Kidney glomerular epithelial cell (primary cell): ENCODE measurements at regions not wholly inside any gene's neighbourhood (a gene's known extent, or its start where the extent isn't known, plus 50 kb on each side); places are given as distances from the start of the nearest gene placed in this dataset.

Experiments
- DNase-seq: peaks from one replicate; lab custom pipeline; 2025; lab: John Stamatoyannopoulos, UW

DNA sequence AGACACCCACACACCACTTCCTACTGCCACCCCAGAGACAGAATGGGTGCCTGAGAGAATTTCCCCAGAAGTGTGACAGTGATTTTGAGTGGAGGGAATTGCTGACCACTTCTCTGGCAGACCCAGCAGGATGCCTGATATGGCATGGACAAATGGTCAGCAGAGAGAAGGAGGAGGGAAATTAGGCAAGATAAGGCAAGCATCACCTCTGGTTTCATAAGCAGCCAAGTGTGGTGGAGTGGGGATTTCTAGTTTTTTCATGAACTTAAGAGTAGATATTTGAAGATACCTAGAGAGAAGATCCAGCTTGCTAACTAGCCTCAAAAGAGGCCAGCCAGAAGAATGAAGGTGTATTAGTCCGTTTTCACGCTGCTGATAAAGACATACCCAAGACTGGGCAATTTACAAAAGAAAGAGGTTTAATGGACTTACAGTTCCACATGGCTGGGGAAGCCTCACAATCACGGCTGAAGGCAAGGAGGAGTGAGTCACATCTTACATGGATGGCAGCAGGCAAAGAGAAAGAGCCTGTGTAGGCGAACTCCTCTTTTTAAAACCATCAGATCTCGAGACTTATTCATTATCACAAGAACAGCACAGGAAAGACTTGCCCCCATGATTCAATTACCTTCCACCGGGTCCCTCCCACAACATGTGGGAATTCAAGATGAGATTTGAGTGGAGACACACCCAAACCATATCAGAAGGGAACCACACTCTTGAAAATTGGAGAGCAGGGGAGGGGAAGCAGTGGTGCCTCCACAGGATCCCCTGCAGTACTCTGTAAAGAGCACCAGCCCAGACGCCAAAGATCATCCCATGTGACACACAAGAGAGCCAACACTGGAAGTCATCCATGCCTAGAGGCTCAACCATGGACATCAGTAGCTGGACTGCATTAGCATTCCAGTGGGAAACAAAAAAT lies 64.2 kb downstream of the RBM43 start:
- DNase-seq: no peak

DNA sequence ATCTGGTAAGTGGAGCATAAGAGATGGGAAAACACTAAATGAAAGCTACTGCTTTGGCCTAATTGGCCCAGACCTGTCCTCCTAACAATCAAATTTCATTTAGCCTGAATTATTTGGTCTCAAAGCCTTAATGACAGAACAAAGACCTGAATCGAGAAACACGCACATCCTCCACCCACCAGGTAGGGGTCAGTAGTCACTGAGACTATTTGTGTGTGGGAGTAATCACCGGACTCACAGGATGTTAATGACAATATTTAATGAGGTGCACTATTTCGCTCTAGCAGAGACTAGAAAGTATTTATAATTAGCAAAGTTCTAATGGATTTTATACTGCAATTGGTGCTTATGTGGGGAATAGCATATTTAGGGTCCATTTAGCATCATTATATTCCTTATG lies 68.1 kb downstream of the RBM43 start:
- DNase-seq: no peak

DNA sequence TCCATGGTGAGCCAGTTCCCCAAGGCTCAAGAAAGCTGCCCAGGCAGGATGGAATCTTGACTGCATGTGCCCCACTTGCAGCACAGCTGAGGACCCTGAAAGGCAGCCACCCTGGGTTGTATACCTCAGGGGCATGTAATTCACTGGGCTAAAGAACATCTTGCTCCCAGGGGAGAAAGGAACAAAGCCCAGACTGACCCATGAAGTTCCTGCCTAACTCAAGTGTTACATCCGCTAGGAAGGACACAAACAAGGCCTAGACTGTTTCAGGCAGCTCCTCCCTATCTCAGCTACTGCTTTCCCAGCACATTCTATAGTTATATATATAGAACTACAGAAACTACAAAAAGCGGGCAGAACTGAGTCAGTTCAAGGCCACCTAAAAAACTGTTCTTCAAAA lies 69.0 kb downstream of the RBM43 start:
- no peak for DNase-seq

DNA sequence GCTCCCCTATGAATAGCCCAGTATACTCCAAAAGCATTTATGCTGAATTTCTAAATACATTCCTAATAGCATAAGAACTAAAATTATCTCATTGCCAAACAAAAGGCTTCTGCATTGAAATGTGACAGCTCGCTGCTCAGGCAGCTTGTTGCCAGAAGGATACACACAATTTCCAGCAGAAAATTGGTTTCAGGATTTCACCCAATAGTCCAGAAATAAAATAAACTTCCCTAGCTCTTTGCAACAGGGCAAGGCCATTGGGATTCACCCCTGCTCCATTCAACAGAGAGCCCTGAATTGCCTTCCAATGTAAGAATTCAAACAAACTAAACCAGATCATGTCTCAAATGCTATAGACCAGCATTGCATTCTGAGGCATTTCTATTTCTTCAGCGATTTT lies 70.7 kb downstream of the RBM43 start:
- no peak for DNase-seq

DNA sequence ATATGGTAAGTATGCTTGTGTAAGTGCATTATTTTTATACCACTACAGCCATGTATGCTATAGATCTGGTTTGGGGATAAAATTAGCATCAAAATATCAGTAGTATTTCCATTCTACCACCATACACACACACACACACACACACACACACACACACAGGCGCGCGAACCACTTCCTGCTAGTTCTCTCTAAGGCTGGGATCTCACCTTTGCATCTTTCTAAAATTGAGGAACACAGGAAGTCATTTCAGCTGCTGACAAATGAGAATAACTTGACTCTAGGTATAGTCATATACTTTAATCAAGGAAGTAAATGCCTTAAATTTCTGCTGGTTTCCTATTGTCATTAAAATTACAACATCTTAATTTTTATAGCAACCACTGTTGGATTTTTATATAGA lies 72.5 kb downstream of the RBM43 start:
- DNase-seq: no peak

DNA sequence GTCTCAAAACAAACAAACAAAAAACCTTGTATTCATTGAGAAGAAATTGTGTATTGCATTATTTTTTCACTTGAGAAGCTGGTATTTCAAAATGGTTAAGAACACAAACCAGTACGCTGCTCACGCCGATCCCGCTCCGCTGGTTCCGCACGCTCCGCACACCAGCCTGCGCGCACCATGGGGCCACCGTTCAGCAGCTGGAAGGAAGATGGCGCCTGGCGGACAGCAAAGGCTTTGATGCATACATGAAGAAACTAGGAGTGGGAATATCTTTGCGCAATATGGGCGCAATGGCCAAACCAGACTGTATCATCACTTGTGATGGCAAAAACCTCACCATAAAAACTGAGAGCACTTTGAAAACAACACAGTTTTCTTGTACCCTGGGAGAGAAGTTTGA lies 75.7 kb downstream of the RBM43 start:
- DNase-seq: no peak

DNA sequence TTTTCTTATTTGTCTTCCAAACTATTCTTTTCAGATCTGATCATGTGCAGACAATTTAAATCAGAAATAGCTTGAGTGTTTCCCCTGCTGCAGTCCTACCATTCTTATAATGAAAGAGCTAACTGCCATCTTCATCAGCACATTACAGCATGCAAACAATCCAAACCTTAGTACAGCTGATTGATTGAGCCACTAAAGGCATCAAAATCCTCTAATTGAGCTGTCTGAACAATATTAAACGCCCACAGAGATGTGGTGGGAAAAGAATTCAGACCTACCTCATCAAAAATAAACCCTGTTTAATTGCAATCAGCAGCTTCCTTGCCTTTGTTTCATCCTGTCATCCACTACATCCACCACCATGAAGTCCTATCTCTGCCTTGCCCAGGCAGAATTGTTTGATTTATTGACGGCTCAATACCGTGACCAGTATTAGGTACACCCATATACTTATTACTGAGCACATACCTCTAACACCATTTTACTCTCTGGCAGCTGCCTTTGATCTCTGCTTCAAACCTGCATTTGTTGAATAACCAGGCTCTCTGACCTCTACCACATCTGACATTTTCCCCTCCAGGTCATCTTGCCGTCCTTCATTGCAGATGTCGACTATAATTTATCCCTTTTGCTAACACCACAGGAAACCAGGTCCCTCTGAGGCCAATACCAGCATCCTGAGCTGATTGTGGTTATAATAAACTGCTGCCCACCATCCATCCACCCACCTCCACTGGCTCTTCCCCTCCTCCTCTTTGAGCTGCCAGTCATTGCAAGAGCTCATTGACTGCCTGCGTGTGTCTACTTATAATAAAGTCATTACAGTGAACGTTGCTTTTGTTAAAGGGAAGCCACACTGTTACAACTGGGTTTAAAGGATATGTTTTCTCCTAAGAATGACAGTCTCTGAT lies 78.5 kb downstream of the RBM43 start:
- no peak for DNase-seq

DNA sequence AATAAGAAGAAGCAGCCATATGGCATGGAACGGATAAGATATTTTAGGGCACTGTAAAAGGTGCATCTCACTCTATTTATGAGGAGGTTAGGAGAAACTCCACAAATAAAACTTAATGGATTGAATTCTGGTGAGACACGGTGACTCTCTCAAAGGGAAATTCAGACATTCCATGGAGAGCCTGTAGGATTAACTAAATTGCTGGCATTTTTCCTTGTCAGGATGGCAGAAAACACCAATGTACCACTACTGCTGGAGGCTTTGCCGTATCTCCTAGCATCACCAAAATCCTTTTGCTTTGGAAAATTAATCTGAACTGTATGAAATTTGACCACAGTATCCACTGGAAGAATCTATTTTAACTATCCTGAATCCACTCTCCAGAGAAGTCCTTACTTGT lies 79.3 kb downstream of the RBM43 start:
- DNase-seq: no peak

DNA sequence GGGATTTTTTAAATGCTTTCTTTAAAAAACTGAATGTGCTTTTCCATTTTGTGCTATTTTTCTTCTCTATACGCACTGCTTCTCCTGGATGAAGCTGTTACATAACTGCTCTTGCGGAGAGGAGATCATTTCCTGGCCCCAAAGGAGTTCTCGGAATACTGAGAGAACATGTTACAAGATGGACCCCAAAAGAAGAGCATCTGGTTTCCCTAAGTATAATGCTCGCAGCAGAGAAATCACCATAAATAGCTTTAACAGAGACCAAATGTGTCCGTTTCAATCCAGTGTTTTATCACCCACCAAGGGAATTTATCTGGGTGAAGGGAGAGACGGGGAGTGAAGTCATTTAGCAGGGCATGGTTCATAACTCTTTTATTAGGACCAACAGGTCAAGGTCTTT lies 80.1 kb downstream of the RBM43 start:
- DNase-seq: no peak

DNA sequence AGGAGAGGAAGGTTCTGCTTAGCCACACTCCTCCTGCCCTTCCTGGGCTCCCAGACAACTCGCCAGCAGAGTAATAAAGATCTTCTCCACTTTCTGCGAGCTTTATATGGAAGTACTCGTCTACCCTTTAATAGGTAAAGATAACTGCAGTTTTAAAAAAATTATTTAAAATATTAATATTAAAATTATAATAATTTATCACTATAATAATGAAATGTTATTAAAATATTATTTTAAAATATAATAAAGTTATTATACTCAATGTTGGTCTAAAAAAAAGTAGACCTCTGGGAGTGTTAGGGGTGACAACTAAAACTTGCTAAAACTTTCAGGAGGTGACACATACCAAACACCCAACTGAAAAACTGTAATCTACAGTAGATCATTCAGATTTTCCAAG lies 81.5 kb downstream of the RBM43 start:
- no peak for DNase-seq

DNA sequence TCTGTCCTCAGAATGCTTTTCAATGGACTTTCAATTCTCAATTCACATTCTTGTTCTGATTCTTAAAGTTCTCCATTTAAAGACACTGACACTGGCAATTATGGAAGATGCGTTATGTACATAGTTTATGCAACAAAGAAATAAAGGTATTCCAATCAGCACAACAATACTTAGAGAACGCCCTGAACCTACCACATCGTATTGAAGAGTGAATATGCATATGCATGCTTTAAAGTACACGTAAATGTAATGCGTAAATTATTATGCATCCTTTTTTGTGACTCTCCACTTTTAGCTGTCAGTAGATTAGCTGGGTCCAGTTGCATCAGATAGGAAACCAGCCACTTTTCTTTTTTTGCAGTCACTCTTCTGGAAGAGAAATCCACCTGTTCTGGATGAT lies 83.5 kb downstream of the RBM43 start:
- no peak for DNase-seq

DNA sequence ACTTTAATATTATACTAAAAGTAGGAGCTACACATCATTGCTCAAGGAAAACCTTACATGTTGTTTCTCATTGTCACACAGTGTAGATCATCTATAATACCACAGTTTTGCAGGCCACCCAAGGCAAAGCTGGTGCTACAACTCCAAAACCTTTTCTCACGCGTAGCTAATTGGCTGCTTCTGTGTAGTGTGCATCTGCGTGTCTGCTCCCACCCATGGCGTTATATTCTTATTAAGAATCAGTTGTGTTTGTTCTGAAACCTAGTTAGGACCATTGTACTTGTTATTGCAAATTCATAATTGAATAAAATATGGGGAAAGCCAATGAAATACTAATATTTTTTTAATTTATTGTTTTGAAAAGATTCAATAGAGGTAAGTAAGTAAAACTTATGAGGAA lies 83.9 kb downstream of the RBM43 start:
- DNase-seq: no peak

DNA sequence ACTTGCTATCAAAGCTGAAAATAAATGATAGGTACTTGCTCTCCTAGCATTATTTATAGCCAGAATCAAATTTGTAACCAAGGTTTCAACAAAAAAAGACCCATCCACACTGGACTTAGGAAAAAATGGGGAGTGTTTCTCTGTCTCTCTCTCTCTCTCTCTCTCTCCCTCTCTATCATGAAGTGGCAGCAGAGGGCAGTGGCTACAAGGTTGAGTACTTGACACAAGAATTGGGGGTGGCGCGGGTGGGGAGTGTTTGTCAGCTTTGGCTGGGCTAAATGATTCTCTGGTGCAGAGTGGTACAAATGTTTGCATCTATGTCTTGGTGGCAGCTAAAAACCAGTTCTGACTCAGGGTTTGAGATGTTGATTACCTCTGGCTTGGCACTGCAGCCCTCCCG lies 85.0 kb downstream of the RBM43 start:
- DNase-seq: no peak

DNA sequence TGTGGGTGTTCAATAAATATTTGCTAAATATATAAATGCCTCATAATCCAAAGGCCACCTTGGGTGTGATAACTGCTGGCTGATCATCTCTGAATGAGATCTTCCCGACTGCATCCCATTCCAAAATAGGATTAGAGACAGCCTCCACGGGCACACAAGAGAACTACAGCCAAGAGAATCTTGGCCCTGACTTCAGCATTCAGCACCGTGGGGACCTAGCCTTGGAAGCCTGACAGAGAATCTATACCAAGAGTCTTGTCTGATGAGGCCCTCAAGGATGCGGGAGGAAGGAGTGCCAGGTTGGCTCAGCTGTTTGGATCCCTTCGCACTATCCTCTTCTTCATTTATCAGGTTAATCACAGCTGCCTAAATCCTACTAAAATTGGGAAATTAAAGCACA lies 85.8 kb downstream of the RBM43 start:
- DNase-seq: no peak

DNA sequence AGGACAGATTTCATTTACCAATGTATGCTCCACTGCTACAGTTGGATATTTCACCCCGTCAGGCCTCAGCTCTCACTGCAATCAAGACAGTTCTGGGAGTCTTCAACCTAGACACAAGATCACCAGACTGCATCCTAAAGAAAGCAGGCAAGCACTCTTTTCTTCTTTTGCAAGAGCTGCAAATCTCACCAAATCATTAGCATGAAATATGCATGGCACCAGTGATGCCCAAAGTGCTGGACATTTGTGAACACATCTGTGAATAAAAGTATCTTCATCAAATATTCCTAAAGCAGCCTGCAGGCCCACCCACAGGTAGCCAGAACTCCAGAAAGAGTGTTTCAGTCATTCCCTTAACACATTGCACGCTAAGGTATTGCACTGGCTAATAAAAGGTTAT lies 87.5 kb downstream of the RBM43 start:
- DNase-seq: no peak

DNA sequence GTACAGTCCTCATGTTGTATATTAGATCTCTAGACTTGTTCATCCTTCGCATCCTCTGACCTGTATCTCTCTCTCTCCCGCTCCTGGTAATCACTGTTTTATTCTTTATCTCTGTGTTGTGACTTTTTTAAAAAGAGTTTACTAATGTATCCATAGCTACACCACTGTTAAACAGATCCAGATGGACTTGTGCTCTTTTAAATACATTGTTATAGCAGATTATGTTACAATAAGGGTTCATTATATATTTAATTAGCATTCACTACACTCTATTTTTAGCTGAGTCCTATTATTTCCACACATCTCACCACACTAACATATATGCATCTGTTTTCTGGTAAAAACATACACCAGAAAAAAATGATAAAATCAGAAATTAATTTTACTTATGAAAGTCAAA lies 90.5 kb downstream of the RBM43 start:
- no peak for DNase-seq

DNA sequence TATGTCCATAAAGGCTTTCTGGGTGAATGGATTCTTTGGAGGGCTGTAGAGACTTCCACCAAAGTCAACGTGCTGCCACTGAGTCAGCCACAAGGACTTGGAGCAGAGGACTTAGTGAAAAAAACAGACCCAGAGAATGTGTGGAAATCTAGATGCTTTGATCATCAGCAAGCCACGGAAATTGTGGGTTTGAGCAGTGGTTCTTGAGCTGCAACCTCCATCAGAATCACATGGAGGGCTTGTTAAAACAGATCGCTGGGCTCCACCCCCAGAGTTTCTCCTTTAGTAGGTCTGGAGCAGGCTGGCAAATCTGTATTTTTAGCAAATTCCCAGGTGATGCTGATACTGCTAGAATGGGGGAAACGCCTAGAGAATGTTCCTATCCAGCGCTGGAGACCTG lies 95.3 kb downstream of the RBM43 start:
- DNase-seq: no peak

DNA sequence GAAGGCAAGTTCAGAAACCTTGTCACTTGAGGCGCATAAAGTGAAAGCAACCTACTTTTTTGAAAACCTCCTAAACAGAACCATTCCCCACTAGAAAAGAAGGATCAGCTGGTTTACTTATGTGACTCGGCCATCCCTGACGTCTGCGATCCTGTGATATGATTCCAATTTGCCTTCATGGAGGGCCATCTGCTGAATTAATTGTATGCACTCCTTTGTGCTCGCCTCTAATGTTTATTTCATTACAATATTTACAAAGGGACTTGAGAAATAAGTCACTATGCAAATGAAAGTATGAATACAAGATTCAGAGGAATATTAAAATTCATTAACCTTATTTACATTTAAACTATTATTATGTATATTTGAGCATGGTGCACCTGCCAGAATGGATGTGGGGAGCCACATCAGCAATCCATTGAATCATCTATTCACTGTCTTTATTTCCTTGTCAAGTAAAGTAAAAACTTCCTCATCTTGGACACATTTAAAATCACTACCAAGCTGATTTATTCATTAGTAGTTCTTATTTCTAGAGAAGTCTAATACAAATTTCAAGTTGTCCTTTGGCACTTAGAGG lies 96.5 kb downstream of the RBM43 start:
- DNase-seq: no peak

DNA sequence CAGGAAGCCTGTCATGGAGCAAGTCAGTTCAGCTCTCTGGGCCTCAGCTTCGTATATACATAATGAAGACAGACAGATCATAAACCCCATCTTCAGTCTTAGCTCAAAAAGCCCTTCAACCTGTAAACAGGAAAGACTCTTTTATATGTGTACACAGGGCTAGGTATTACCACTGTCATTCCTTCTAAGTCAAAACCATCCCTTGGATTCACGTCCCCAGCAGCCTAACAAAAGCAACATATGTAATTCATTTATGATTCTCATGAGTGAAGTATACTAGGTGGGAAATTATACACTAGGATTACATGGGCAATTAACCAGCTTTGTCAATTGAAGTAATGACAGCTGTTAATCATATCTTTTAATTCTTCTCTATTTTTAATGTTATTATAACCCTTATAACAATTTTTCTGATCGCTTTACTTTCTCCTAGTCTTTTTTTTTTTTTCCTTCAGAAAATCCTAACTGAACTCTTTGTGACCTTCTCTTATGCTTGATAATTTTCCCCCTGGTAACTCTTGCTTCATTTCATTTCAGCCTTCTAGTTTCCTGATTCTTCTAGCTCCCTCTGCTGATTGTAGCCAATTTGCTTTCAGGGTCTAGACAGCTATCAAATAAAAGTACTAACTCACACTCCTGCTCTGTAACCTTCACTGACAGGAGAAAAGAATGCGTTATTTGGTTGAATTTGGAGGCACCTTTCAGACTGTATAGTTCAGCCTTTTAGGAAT lies 99.7 kb downstream of the RBM43 start:
- peak; percentile 9 for DNase-seq

DNA sequence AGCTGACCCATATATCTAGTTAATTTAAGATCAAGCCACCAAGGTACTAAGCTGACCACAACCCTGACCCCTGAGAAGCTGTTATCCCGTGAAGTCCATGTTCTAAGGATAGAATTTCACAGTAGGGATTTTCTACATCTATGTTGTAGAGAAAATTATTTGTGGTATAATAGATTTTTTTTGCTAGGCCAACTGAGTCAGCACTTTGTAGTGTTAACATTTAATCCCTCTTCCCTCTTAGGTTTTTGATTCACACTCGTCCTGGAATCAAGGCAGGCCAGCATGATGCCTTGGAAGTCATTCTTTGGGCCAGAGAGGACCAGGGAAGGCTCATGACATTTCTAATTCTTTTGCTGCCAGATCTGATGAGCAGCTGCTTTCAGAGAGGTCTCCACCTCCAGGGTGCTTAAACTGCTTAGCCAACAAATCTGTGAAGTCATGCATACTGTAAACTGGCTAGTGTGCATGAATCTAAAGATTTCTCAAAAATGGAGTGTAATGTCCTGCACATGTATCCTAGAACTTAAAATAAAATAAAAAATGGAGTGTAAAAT lies 102.5 kb downstream of the RBM43 start:
- DNase-seq: no peak

DNA sequence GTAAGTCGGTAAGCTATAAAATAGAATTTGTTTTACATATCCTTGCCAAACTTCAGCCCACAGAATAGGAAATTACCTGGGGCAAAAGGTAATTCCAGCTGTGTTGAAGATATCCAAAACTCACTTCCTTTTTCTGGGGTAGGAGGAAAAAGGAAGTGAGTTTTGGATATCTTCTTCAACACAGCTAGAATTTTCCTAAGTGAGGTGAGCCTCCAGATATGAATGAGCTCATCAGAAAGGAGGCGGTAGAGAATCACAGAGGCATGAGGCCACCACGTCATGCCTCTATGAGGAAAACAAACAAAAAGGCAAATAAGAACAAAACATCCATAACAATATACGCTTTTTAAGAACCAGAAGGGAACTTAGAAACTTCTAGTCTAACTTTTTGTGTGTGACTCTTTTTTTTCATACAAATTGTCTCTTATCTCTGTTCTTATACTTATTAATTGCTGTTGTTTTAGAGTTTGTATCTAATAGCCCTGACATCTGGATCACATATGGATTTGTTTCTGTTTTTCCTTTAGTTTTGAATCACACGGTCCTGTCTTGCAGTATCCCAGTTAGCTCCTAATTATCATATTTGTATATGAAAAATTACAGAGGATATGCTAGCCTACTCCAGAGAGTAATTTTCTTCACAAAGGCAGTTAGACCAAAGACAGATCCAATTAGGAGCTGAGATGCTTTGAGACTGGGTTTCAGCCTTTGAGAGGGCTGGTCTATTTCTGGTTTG lies 104.5 kb downstream of the RBM43 start:
- DNase-seq: no peak
